ENCODE measurements at regions not wholly inside any gene's neighbourhood (a gene's known extent, or its start where the extent isn't known, plus 50 kb on each side); places are given as distances from the start of the nearest gene placed in this dataset.

DNA sequence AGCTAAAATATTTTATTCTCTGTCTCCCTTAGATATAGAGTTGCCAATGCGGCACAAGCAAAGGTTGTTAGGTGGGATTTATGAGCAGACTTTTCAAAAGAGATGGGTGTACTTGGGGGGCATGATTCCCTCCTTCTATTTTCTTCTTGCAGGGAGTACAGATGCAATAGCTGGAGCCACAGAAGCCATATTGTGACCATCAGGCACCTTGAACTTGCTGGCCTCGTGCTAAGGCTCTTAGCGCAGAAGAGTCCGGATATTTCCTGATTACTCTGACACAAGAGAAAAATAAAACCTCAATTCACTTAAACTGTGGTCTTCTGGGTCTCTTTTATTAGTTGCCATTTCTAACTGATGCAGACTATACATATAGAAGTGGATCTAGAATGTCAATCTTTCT is 547.4 kb downstream of the MIAT start:
- TF ChIP-seq, protein P1, sequence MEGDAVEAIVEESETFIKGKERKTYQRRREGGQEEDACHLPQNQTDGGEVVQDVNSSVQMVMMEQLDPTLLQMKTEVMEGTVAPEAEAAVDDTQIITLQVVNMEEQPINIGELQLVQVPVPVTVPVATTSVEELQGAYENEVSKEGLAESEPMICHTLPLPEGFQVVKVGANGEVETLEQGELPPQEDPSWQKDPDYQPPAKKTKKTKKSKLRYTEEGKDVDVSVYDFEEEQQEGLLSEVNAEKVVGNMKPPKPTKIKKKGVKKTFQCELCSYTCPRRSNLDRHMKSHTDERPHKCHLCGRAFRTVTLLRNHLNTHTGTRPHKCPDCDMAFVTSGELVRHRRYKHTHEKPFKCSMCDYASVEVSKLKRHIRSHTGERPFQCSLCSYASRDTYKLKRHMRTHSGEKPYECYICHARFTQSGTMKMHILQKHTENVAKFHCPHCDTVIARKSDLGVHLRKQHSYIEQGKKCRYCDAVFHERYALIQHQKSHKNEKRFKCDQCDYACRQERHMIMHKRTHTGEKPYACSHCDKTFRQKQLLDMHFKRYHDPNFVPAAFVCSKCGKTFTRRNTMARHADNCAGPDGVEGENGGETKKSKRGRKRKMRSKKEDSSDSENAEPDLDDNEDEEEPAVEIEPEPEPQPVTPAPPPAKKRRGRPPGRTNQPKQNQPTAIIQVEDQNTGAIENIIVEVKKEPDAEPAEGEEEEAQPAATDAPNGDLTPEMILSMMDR (conservative IDR thresholded peaks at IDR 0.05; ENCODE audit: low read depth, low read length): no peak
- no peak for TF ChIP-seq EZH2 (IDR thresholded peaks at IDR 0.05; ENCODE audit: borderline replicate concordance, low read depth, low read length, poor library complexity, severe bottlenecking)

Measured in A673 (cell line).